Endothelial cell of umbilical vein (primary cell): ENCODE measurements at regions not wholly inside any gene's neighbourhood (a gene's known extent, or its start where the extent isn't known, plus 50 kb on each side); places are given as distances from the start of the nearest gene placed in this dataset.

Experiments
- BruUV-seq: library from RNA; stranded (reverse); fragments of 400-500 nt; replicated peaks from 2 replicates; lab custom pipeline; 2021; lab: Mats Ljungman, UMichigan
- CTCF ChIA-PET: fragments of 300-600, 350-600 bp; sonication (Branson Sonifier 250); formaldehyde crosslinking; loops from one replicate; lab custom pipeline; 2021; ENCODE audit warnings: antibody characterized with exemption, inconsistent platforms; lab: Charles Lee
- POLR2A ChIA-PET: fragments of 300-600, 350-600 bp; sonication (Branson Sonifier 250); formaldehyde crosslinking; loops from one replicate; lab custom pipeline; 2021; ENCODE audit warnings: antibody characterized with exemption, inconsistent platforms; lab: Charles Lee
- DNase-seq: peaks from one replicate; pipeline ENCODE4 v3.0.0-alpha.2; 2011; ENCODE audit warnings: low read depth, low spot score
- FAIRE-seq: peaks from 2 replicates; lab custom pipeline; 2011; peaks lifted over from hg19 to GRCh38; lab: Jason Lieb, UNC
- H2AFZ ChIP-seq: 2 replicates; pipeline ENCODE4 v1.6.0; 2012; ENCODE audit warnings: low read depth, low read length, control low read depth, inconsistent platforms
- H3K27ac ChIP-seq: 2 replicates; pipeline ENCODE4 v1.5.1; 2011; ENCODE audit warnings: low read depth, mild to moderate bottlenecking, control low read depth, low read length, moderate library complexity; ENCODE audit not compliant: insufficient read depth
- H3K27me3 ChIP-seq, 2 experiments: 2 replicates each; pipeline versions ENCODE4 v1.6.0 to v1.6.1; 2011; ENCODE audit warnings: low read length in 2 of 2, mixed read lengths in 1 of 2; ENCODE audit not compliant: control insufficient read depth in 2 of 2, insufficient read depth in 2 of 2
- H3K36me3 ChIP-seq, 2 experiments: 2 replicates in 1 of 2; 3 replicates in 1 of 2; pipeline ENCODE4 v1.5.1; 2011; ENCODE audit warnings: low read length in 2 of 2, mild to moderate bottlenecking in 1 of 2, moderate library complexity in 1 of 2; ENCODE audit not compliant: control insufficient read depth in 2 of 2, insufficient read depth in 2 of 2; ENCODE audit errors: extremely low read depth in 1 of 2
- H3K4me1 ChIP-seq: 3 replicates; pipeline ENCODE4 v1.5.1; 2011; ENCODE audit warnings: mild to moderate bottlenecking, low read length; ENCODE audit not compliant: control insufficient read depth, insufficient read depth; ENCODE audit errors: extremely low read depth
- H3K4me2 ChIP-seq: 2 replicates; pipeline ENCODE4 v1.6.1; 2011; ENCODE audit warnings: low read length, control low read depth, mixed read lengths; ENCODE audit not compliant: insufficient read depth
- H3K4me3 ChIP-seq, 3 experiments: fragments of 200-600 bp in 1 of 3; sonication (generic), shearing (Covaris generic) in 1 of 3; replicated peaks in 1 of 3; 2 replicates each; pipeline ENCODE4 v1.5.1; 2011 to 2016; ENCODE audit warnings: control low read depth in 3 of 3, low read length in 3 of 3, mild to moderate bottlenecking in 2 of 3, inconsistent platforms in 1 of 3, low read depth in 1 of 3, moderate library complexity in 1 of 3; ENCODE audit not compliant: insufficient read depth in 1 of 3
- H3K79me2 ChIP-seq: 2 replicates; pipeline ENCODE4 v1.6.0; 2012; ENCODE audit warnings: low read length, inconsistent platforms; ENCODE audit not compliant: control insufficient read depth, insufficient read depth
- H3K9ac ChIP-seq: replicated peaks from 2 replicates; pipeline ENCODE3; 2011; ENCODE audit warnings: low read length, control low read depth; ENCODE audit not compliant: insufficient read depth; ENCODE audit errors: extremely low read depth
- H3K9me1 ChIP-seq: replicated peaks from 3 replicates; pipeline ENCODE4 v1.6.0; 2011; ENCODE audit warnings: mild to moderate bottlenecking, low read length; ENCODE audit not compliant: control insufficient read depth, insufficient read depth; ENCODE audit errors: extremely low read depth
- H3K9me3 ChIP-seq: replicated peaks from 2 replicates; pipeline ENCODE4 v1.5.1; 2012; ENCODE audit warnings: low read length, inconsistent platforms; ENCODE audit not compliant: control insufficient read depth, insufficient read depth
- H4K20me1 ChIP-seq: replicated peaks from 2 replicates; pipeline ENCODE3; 2011; ENCODE audit warnings: mild to moderate bottlenecking, low read length; ENCODE audit not compliant: control insufficient read depth, insufficient read depth; ENCODE audit errors: extremely low read depth
- CTCF ChIP-seq, 2 donors: IDR thresholded peaks; 1 replicate in 1 of 2; 2 replicates in 1 of 2; pipeline ENCODE4 v1.5.1; 2011; ENCODE audit warnings: low read length in 2 of 2, mild to moderate bottlenecking in 2 of 2, moderate library complexity in 2 of 2, control low read depth in 1 of 2, inconsistent platforms in 1 of 2, low read depth in 1 of 2; ENCODE audit not compliant: insufficient read depth in 1 of 2; ENCODE audit errors: extremely low read depth in 1 of 2
- EZH2 ChIP-seq: IDR thresholded peaks from 2 replicates; pipeline ENCODE4 v1.6.1; 2012; ENCODE audit warnings: borderline replicate concordance, low read depth, mild to moderate bottlenecking, moderate library complexity, low read length, inconsistent platforms; ENCODE audit not compliant: severe bottlenecking
- FOS ChIP-seq: IDR thresholded peaks from 2 replicates; pipeline ENCODE4 v1.6.1; 2011; ENCODE audit warnings: mild to moderate bottlenecking, low read length, moderate library complexity, borderline replicate concordance; ENCODE audit not compliant: insufficient read depth
- GATA2 ChIP-seq: IDR thresholded peaks from 2 replicates; pipeline ENCODE4 v1.7.0; 2011; ENCODE audit warnings: low read depth, mild to moderate bottlenecking, moderate library complexity, mixed read lengths, low read length; ENCODE audit not compliant: insufficient read length, insufficient read depth
- JUN ChIP-seq: IDR thresholded peaks from 2 replicates; pipeline ENCODE4 v1.6.1; 2011; ENCODE audit warnings: borderline replicate concordance, low read depth; ENCODE audit not compliant: insufficient read length, insufficient read depth
- MYC ChIP-seq: IDR thresholded peaks from one replicate; pipeline ENCODE4 v1.6.1; 2011; ENCODE audit warnings: mild to moderate bottlenecking, low read depth, low read length
- POLR2A ChIP-seq: IDR thresholded peaks from 2 replicates; pipeline ENCODE4 v1.6.1; 2012; ENCODE audit warnings: low read depth, mild to moderate bottlenecking, control low read depth, low read length
- POLR2AphosphoS5 ChIP-seq: IDR thresholded peaks from 2 replicates; pipeline ENCODE4 v1.6.1; 2012; ENCODE audit warnings: low read depth, mild to moderate bottlenecking, control low read depth, low read length, moderate library complexity; ENCODE audit not compliant: insufficient read depth
- dilution Hi-C: fragments of 300-500 bp; cut with MboI; formaldehyde crosslinking; loops from one replicate; pipeline ENCODE4 v1.15.0; 2019; ENCODE audit warnings: low sequenced_read_pairs; ENCODE audit not compliant: extremely low pct_ligation_motif_present
- intact Hi-C: fragments of 100-400 bp; cut with micrococcal nuclease; formaldehyde crosslinking; loops from one replicate; pipeline ENCODE4 v1.10.0; 2022
- TF ChIP-seq, protein P1 (sequence below): IDR thresholded peaks from 2 replicates; pipeline ENCODE4 v1.6.1; 2011; ENCODE audit not compliant: insufficient read depth, insufficient read length

DNA sequence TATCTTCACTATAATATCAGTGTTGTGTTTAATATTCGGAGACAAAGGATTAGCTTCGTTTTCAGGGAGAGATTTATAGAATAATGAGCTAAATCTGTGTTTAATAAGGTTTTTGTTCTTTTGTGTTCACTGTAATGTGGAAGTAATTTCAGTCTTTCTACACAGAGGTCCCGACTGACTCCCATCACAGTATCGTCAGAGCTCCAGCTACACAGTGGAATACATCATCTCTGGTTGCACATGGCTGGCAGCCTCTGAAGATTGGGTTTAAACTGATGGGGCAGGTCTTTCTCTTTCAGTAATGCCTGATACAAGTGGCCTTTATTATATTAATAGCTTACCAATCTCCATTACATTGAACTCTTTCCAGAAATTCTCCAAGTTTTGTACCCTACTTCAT lies 736.7 kb upstream of the RIOK2 start:
- FAIRE-seq (no peak), DNase-seq (no peak)
- intact Hi-C loops (no loop called here), dilution Hi-C loops (no loop called here)
- Histone ChIP-seq H3K4me1 (no peaks in the 10 kb centered on the region), H2AFZ (no peak overlapping the region), H3K36me3 (no peaks in the 10 kb centered on the region), H3K27me3 (no peaks in the 10 kb centered on the region), H3K79me2 (no peaks in the 10 kb centered on the region), H3K4me3 (no peak overlapping the region), H3K4me2 (no peak overlapping the region), H3K9ac (no peak overlapping the region), H3K9me3 (no peaks in the 10 kb centered on the region), H3K27ac (no peak overlapping the region), H4K20me1 (no peaks in the 10 kb centered on the region), H3K9me1 (no peaks in the 10 kb centered on the region)
- BruUV-seq = no TSS peak
- ChIA-PET POLR2A (no interaction called here), CTCF (interaction anchor here (1.4 to 1.5 kb wide), 2 partner anchors 61 to 849 kb away, joined by 3 read pairs; no protein-coding TSS in a partner anchor)
- no peak for TF ChIP-seq POLR2A
- TF ChIP-seq CTCF (IDR thresholded peaks at IDR 0.05; ENCODE audit: extremely low read depth in 1 of 2, insufficient read depth in 1 of 2, low read depth in 1 of 2, low read length in 2 of 2) = no peak
- no peak for TF ChIP-seq FOS
- no peak for TF ChIP-seq EZH2
- no peak for TF ChIP-seq MYC
- no peak for TF ChIP-seq JUN
- TF ChIP-seq POLR2AphosphoS5 = no peak

DNA sequence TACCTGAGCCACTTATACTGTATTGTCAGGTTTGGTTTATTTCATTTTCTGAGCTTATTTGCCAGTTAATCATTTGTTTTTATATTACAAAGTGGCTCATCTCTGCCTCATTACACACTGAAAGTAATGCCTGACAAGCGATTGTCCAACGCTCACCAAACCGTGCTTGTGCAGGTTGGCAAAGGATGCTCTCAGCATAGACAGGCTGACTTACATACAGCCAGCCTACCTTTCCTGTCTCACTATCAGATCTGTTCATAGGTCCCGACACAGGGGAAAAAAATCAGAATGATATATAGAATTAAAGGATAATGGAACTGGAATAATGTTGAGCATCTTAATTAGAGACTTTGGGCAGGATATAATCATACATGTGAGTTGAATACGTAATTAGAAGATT lies 739.7 kb upstream of the RIOK2 start:
- CTCF ChIA-PET = interaction anchor here (1.1 kb wide), 1 partner anchor 55 kb away, joined by 3 read pairs; no protein-coding TSS in a partner anchor
- POLR2A ChIA-PET = no interaction called here
- BruUV-seq = no TSS peak
- H3K9ac ChIP-seq = no peak overlapping the region
- H3K79me2 ChIP-seq = no peaks in the 10 kb centered on the region
- no peaks in the 10 kb centered on the region for H3K4me1 ChIP-seq
- no peaks in the 10 kb centered on the region for H3K9me1 ChIP-seq
- FAIRE-seq (no peak), DNase-seq (no peak)
- H3K36me3 ChIP-seq = no peaks in the 10 kb centered on the region
- TF ChIP-seq GATA2 (no peak), CTCF (IDR thresholded peaks at IDR 0.05; ENCODE audit: extremely low read depth in 1 of 2, insufficient read depth in 1 of 2, low read depth in 1 of 2, low read length in 2 of 2) (no peak), POLR2A (no peak), FOS (no peak), JUN (no peak), EZH2 (no peak), POLR2AphosphoS5 (no peak), MYC (no peak)
- TF ChIP-seq, protein P1, sequence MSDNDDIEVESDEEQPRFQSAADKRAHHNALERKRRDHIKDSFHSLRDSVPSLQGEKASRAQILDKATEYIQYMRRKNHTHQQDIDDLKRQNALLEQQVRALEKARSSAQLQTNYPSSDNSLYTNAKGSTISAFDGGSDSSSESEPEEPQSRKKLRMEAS = no peak
- dilution Hi-C loops = no loop called here
- no peaks in the 10 kb centered on the region for H3K27me3 ChIP-seq
- intact Hi-C loops = no loop called here
- no peak overlapping the region for H3K4me3 ChIP-seq
- no peak overlapping the region for H2AFZ ChIP-seq
- H3K4me2 ChIP-seq = no peak overlapping the region
- no peaks in the 10 kb centered on the region for H4K20me1 ChIP-seq
- H3K27ac ChIP-seq = no peak overlapping the region
- no peaks in the 10 kb centered on the region for H3K9me3 ChIP-seq
